ENCODE measurements at regions not wholly inside any gene's neighbourhood (a gene's known extent, or its start where the extent isn't known, plus 50 kb on each side); places are given as distances from the start of the nearest gene placed in this dataset.

GRCh38 chr9:29826421-29826820, 2253.1 kb upstream of the C9orf72 start:
- no peak for TF ChIP-seq CTCF (IDR thresholded peaks at IDR 0.05; ENCODE audit: insufficient read depth, missing control alignments)
- DNase-seq (ENCODE audit: insufficient read length, low spot score), result no peak
- FAIRE-seq, result no peak

- no peak for DNase-seq (ENCODE audit: insufficient read length, low spot score)
- FAIRE-seq, result no peak
- TF ChIP-seq CTCF (IDR thresholded peaks at IDR 0.05; ENCODE audit: insufficient read depth, missing control alignments), result peak; percentile 68
Measured at GRCh38 chr9:29830821-29831220, 2257.5 kb upstream of the C9orf72 start.

DNA sequence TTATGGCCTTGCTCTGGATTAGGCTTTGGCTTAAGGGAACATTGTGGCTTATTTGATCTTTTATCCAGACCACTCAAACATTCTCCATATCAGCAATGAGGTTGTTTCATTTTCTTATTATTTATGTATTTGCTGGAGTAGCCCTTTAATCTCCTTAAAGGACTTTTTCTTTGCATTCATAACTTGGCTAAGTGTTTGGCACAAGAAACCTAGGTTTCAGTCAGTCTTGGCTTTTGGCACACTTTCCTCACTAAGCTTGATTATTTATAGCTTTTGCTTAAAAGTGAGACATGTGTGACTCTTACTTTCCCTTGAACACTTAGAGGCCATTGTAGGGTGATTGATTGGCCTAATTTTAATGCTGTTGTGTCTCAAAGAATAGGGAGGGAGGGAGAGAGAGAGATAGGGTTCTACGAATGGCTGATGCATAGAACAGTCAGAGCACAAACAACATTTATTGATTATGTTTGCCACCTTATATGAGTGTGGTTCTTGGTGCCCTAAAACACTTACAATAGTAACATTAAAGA, 2265.3 kb upstream of the C9orf72 start:
- no peak for TF ChIP-seq CTCF (IDR thresholded peaks at IDR 0.05; ENCODE audit: insufficient read depth, missing control alignments)
- DNase-seq (ENCODE audit: insufficient read length, low spot score) (no peak), FAIRE-seq (no peak)

- no peak for TF ChIP-seq CTCF (IDR thresholded peaks at IDR 0.05; ENCODE audit: insufficient read depth, missing control alignments)
- DNase-seq (ENCODE audit: insufficient read length, low spot score), result no peak
- no peak for FAIRE-seq
Measured at GRCh38 chr9:29844251-29844650, 2271.0 kb upstream of the C9orf72 start.

DNA sequence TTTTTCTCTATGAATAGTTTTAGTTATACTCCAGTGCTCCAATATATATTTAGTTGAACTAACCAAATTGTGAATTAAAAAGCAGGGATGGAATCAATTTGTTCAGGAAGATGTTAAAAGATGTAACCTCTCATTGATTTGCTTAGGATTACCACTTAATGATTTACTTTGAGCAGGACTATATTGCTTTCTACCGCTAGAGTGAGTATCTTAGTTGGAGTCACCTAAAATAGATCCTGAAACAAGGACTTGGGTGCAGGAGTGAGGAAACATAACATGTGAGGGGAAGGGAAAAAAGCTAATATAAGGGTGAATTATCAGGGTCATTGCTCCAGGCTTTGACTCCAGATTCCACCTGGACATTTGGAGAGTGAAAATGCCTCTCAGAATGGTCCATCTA, 2277.4 kb upstream of the C9orf72 start:
- no peak for FAIRE-seq
- no peak for DNase-seq (ENCODE audit: insufficient read length, low spot score)
- TF ChIP-seq CTCF (IDR thresholded peaks at IDR 0.05; ENCODE audit: insufficient read depth, missing control alignments), result no peak

DNA sequence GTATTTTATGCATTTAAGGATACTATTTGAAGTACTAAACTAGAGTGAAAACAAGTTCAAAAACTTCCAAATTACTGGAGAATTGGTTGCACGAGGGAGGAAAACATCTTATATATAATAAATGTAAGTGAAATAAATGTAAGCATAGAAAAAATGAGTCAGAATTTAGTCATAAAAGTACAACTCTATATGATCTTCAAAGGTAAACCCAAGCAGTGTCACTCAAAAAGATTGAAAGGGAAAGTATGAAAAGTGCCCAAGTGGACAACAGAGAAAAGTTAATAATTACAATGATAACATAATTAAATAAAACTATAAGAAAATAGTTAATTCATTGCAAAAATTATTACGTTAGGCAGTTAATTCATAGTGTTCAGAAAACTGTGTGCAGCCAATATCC, 2288.5 kb upstream of the C9orf72 start:
- no peak for FAIRE-seq
- DNase-seq (ENCODE audit: insufficient read length, low spot score), result no peak
- TF ChIP-seq CTCF (IDR thresholded peaks at IDR 0.05; ENCODE audit: insufficient read depth, missing control alignments), result no peak

DNA sequence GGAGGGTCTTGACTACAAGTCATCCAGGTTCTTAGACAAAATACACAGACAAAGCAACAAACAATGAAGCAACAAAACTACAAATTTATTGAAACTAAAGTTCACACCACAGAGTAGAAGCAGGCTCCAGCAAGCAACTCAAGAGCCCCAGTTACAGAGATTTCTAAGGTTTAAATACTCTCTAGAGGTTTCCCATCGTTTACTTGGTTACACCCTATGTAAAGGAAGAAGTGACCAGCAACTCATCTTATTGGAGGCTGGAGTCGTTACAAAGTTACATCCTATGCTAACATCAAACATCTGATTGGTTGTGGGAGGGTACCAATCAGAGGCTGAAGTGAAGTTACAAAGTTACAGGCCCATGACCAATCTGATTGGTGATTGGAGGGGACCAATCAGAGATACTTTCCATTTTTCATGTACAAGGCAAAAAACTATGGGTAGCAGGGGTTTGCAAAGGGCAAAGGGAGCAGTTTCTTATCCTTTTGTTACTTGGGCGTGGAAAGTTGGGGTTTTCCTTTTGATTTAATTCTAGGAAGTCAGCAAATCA, 2292.6 kb upstream of the C9orf72 start:
- DNase-seq (ENCODE audit: insufficient read length, low spot score), result no peak
- no peak for TF ChIP-seq CTCF (IDR thresholded peaks at IDR 0.05; ENCODE audit: insufficient read depth, missing control alignments)
- FAIRE-seq, result no peak

All from D721Med (cell line).